ENCODE measurements at regions not wholly inside any gene's neighbourhood (a gene's known extent, or its start where the extent isn't known, plus 50 kb on each side); places are given as distances from the start of the nearest gene placed in this dataset.
"Not testable (repeated sequence)": the region's sequence is repeated elsewhere in the genome, so short reads cannot be mapped to it uniquely, and the experiment has no call there.

- not testable (repeated sequence) for DNase-seq
Observed at GRCh38 chrY:10958122-10958521, 1430.4 kb downstream of the TSPY10 start.

- no peak for DNase-seq
Observed at GRCh38 chrY:10973422-10973821, 1445.7 kb downstream of the TSPY10 start.

- no peak for DNase-seq
Observed at GRCh38 chrY:10986655-10987054, 1459.0 kb downstream of the TSPY10 start.

- DNase-seq: no peak
Observed at GRCh38 chrY:10987626-10988025, 1459.9 kb downstream of the TSPY10 start.

- no peak for DNase-seq
Observed at GRCh38 chrY:10993955-10994354, 1466.3 kb downstream of the TSPY10 start.

- not testable (repeated sequence) for DNase-seq
Observed at GRCh38 chrY:10999715-11000114, 1472.0 kb downstream of the TSPY10 start.

GRCh38 chrY:11014229-11014628 is 1486.5 kb downstream of the TSPY10 start:
- not testable (repeated sequence) for DNase-seq

- no peak for DNase-seq
Observed at GRCh38 chrY:11022734-11023133, 1495.1 kb downstream of the TSPY10 start.

- DNase-seq: no peak
Observed at GRCh38 chrY:11044234-11044883, 1516.7 kb downstream of the TSPY10 start.

GRCh38 chrY:11063486-11063885 is 1535.8 kb downstream of the TSPY10 start:
- DNase-seq: no peak

- DNase-seq: no peak
Observed at GRCh38 chrY:11063960-11064359, 1536.3 kb downstream of the TSPY10 start.

GRCh38 chrY:11064376-11064775 is 1536.7 kb downstream of the TSPY10 start:
- DNase-seq: no peak

- DNase-seq: no peak
Observed at GRCh38 chrY:11069271-11069670, 1541.6 kb downstream of the TSPY10 start.

GRCh38 chrY:11070250-11071113 is 1542.8 kb downstream of the TSPY10 start:
- no peak for DNase-seq

- not testable (repeated sequence) for DNase-seq
Observed at GRCh38 chrY:11085801-11086200, 1558.1 kb downstream of the TSPY10 start.

GRCh38 chrY:11097498-11097897 is 1569.8 kb downstream of the TSPY10 start:
- DNase-seq: not testable (repeated sequence)

GRCh38 chrY:11098419-11098818 is 1570.7 kb downstream of the TSPY10 start:
- DNase-seq: not testable (repeated sequence)

GRCh38 chrY:11099004-11099403 is 1571.3 kb downstream of the TSPY10 start:
- no peak for DNase-seq

GRCh38 chrY:11100472-11100871 is 1572.8 kb downstream of the TSPY10 start:
- not testable (repeated sequence) for DNase-seq

- DNase-seq: peak; percentile 4
Observed at GRCh38 chrY:11102987-11103386, 1575.3 kb downstream of the TSPY10 start.

GRCh38 chrY:11107127-11107918 is 1579.6 kb downstream of the TSPY10 start:
- not testable (repeated sequence) for DNase-seq

- DNase-seq: not testable (repeated sequence)
Observed at GRCh38 chrY:11151724-11152123, 1549.3 kb upstream of the USP9Y start.

- peak; percentile 5 for DNase-seq
Observed at GRCh38 chrY:11156100-11156499, 1544.9 kb upstream of the USP9Y start.

Measured in hematopoietic multipotent progenitor cell treated with erythropoietin and hydrocortisone succinate and interleukin-3 and kit ligand, for 4 days (in vitro differentiated cells).